Hematopoietic multipotent progenitor cell treated with erythropoietin and hydrocortisone succinate and interleukin-3 and kit ligand, for 15 days (in vitro differentiated cells): ENCODE measurements at regions not wholly inside any gene's neighbourhood (a gene's known extent, or its start where the extent isn't known, plus 50 kb on each side); places are given as distances from the start of the nearest gene placed in this dataset.

Experiments
- DNase-seq: peaks from one replicate; pipeline ENCODE4 v3.0.0-alpha.2; 2015; ENCODE audit warnings: low spot score

DNA sequence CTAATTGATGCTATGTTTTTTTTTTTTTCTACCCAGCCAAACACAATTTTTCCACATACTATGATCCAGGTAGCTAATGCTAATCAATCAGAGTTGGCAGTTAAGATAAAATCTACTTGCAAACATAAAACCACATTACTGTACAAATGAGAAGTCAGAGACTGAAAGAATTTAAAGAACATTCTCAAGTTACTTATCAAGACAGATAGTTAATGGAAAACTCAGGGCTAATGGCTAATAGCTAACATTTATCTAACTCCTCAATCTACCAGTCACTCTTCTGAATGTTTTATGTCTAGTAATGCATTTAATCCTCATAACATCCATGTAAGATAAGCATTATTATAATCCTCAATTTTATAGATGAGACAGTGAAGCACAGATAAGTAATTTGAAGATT is 537.6 kb upstream of the SETBP1 start:
- DNase-seq, result no peak

DNA sequence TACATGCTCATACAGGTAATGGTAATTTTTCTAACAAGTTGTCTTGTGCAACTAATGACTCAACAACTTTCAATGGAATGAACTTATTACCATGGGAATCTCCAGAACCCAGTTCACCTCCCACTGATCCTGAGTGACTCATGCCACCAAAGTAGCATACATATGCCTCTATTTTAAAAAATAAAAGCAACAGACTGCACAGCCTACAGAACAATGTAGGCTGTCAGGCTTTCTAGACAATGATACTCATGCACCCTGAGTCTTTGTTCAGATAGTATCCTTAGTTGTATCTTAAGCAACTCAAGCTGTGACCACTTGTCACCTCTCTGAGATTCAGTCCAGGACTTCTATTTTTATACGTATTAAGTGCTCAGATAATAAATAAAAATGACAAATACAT is 531.0 kb upstream of the SETBP1 start:
- DNase-seq, result no peak

DNA sequence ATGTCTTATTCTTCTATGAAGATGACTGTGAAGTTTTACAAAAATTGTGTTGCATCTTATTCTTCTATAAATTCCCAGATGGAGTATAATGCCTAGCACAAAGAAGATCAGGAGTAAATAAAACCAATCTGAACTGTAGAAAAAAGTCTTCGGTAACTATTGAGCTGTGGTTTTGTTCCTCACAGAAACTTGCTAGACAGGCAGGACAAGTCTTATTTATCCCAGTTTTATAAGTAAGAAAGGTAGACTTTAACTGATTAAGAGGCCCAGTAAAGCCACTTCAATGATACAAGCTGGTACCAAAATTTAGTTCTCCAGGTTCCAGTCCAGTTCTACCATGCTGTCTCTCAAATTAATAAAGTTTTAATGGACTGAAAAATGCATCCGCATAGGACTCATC is 526.7 kb upstream of the SETBP1 start:
- no peak for DNase-seq

DNA sequence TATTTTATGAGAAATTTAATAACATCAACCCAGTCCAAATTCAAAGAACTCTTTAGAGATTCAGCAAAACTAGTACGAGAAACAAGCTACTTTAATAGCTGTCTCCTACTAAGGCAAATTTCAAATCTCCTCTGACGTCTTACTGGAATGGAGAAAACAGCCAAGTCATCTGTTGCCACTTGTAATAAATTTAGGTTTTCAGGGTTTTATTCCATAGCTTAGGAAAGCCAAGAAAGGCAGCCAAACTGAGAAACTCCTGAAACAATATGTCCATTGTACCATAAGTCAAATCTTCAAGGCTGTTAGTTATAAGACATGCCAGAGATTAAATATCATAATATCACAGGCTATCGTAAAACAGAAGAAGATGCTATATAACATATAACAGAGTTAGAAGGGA is 524.6 kb upstream of the SETBP1 start:
- DNase-seq, result no peak

DNA sequence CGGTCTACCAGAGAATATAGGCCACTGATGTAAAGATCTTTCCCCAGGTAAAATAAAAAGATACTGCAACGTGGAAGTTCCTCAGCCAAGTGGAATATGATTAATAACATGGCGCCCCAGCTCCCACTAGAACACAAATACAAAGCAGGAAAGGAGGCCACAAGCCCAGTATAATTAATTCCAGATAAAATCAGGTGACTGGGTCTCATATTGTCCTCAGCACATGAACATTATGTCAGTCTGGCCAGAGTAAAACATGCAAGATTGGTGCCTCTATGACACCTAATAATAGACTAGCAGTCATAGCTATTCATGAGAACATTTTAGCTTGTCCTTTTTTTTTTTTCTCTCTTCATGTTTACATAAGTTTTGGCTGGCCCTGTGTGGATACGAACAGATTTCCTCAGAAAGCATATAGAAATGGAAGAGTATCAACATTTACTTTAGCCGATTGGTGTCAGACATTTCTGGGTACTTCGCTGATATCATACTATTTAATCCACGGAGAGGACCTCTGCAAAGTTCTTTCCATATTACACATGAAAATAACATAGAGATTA is 523.8 kb upstream of the SETBP1 start:
- DNase-seq, result no peak

DNA sequence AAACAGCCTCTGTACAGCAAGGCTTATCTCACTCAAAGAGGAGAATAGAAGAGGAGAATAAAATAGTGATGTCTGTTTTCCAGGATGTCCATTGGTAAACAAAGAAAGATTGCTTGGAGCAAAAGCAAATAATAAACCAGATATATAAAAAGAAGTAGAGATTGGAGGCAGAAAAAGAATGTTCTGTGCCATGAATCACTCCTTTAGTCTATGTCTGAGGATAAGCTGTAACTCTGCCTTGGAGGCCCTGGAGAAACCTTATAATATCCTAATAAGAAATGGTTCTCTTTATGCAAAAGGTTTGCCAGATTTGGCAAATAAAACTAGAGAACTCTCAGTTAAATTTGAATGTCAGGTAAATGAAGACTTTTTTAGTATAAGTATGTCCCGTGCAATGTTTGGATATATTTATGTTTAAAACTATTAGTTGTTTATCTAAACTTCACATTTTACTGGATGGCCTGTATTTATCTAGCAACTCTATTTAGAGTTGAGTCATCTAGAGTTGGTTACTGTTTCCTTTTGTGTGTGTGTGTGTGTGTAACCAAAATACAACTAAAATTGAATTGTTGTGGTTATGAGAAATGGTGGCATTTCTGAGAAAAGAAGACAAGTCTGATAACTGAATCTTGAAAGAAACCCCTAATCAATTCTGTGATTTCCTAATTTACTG is 510.3 kb upstream of the SETBP1 start:
- no peak for DNase-seq

DNA sequence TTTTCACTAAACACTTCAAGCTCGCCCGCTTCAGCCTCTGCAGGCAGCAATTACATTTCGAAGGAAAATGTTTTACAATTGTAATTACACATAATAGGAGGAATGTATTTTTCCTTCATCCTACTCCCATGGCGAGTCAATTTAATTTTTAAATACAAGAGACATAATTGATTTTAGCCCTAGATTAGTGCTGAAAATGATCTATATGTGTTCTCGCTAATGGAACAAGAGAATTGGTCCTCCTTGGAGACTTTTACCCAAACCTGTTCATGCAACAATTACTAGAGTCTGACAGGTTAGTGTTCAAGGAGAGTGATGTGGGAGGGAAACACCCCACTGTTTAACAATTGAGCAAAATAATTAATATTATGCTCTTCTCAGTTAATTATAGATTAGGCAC is 509.4 kb upstream of the SETBP1 start:
- no peak for DNase-seq

DNA sequence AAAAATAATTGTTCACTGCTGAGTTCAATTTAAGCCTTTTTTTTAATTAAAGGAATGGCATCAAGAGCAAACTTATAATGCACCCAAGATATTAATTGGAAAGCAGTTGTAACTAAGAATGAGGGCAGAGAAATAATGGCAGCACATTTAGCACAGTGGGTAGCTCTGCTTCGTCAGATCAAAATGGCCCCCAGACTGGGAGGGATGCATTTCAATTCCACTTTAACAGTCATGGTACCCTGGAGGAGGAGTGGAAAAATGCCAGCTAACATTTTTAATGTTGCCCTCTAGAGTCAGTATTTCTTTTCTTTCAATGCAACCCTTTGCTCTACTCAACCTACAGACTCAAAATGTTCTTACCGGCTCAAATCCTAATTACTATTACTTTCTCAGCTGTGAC is 504.8 kb upstream of the SETBP1 start:
- DNase-seq, result no peak

DNA sequence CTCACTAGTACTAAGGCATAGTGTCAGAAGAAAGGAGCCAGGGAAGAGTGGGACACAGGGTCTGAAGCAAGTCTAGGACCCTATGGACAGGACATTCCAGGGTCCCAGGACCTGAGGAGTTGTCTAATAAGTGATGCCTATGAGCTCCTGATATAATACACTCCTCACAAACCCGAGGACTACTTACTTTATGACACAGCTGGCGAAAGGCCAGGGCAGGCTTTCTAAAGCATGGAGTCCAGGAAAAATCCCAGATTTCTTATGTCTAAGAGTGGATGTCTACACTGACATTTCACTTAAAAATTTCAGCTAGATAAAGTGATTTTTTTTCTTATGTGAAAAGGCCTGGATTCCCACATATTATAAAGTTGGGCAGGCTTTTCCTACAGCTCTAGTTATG is 502.2 kb upstream of the SETBP1 start:
- DNase-seq, result no peak

DNA sequence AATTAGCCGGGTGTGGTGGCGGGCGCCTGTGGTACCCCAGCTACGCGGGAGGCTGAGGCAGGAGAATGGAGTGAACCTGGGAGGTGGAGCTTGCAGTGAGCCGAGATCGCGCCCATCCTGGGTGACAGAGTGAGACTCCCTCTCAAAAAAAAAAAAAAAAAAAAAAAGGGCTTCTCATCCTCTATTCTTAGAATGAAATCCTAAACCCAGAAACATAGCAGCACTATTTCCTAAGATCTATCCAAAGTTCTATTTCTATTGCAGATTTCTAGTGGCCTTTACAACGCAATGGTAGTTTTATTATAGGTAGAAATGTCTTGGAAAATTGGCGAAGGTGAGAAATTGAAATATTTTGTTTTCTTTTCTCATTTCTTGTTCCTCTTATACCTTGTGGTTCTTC is 501.0 kb upstream of the SETBP1 start:
- no peak for DNase-seq

DNA sequence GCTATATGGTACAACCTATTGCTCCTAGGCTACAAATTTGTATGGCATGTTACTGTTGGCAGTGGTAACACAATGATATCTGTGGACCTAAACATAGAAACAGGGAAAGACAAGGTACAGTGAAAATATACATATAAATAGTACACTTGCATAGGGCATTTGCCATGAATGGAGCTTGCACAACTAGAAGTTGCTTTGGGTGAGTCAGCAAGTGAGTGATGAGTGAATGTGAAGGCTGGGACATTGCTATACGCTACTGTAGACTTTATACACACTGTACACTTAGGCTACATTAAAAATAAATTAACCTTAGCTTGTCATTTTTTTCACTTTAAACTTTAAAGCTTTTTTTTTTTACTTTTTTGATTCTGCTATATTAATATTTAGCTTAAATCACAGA is 500.0 kb upstream of the SETBP1 start:
- no peak for DNase-seq

DNA sequence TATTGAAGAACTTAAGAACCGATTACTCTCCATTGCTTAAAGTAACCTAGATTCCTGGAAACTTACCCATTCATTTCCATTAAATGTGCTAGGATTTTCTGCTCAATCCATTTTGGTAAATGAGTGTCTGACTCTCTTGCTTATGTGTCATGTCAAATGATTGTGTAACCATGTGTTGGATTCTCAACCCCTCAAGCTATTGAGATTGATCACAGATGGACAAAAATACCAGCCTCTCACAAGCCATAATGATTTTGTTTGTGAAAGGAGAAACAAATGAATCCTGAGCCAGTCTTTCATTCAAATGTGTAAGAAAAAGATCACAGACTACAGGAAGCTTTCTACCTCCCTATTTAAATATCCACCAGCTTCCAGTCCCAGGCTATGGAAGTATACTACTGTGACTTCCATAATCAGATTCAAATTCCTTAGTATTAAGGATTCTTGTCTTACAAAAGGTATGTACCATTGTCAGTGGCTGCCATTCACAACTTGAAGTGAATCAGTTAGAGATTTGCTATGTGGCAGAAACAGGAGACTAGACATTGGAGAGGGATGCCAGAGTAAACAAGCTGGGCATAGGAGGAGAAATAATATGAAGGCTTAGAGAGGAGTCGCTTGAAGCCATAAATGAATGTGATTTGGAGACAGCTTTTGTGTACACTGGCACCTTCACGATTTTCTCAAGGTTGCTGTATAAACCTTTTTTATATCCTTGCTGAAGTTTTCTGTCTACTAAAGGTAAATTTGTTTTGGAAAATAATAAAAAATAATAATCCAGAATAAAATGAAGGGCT is 498.5 kb upstream of the SETBP1 start:
- DNase-seq, result no peak

DNA sequence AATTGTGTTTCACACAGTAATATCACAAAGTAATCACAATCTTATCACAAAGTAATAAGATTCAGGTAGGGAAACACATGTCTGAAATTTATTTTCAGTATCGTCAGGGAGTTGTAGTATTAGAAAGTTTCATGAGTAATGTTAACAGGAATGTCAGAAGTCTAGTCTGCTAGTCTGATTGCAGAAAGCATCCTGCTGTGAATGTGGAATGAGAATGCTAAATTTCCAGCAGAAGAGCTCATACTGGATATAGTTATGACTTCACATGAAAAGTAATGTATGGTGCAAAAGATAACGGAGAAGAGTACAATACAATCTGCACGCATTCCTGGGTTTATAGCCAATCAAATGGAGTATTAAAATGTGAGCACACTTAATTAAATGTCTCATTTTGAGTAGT is 494.7 kb upstream of the SETBP1 start:
- DNase-seq, result no peak

DNA sequence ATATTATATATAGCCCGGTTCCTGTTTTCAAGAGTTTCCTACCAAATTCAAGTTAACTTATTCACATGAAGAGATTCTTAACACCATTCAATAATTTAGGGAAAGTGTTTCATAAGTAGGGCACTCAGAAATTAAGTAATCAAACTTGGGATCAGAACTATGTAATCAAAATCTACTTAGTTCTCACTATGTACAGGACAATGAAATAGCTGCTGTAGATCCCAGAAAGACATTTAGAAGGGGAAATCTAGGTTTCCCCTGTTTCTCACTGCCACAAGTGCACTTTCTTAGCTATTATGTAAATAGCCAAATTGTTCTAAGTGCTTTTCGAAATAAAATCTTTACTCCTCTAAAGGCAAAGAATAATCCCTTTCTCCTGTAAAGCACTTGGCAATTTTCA is 493.6 kb upstream of the SETBP1 start:
- no peak for DNase-seq

DNA sequence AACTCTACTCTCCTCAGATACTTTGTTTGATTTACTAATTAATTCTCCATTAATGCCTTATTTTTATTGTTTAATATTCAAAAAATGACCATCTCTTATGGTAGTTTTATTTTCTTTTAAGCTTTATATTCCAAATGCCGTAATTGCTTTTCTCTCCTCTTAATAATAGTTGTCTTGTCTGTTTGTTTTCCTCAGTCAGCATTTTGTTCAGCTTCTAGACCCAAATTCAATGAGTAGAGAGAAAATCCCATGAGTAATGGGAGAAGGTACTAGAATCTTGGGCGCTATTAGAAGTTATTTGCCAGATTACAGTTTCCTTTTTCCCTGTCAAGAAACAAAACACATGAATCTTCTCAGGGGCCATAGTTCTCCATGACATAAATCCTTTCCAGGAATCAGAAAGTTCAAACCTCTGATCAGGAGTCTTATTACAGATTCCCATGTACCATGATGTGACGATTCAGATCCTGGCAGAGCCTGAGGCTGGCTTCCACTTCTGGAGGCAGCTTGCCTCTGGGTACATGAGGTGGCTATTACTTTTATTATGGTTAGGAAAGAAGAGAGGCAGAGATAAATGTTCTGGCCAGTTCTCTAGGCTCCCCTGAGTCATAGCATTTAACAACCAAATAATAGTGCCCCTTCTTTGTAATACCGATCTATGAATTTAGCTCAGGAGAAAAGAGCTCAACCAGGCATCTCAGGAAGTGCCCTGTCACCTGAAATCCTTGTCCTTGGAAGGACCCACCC is 485.1 kb upstream of the SETBP1 start:
- DNase-seq, result no peak

DNA sequence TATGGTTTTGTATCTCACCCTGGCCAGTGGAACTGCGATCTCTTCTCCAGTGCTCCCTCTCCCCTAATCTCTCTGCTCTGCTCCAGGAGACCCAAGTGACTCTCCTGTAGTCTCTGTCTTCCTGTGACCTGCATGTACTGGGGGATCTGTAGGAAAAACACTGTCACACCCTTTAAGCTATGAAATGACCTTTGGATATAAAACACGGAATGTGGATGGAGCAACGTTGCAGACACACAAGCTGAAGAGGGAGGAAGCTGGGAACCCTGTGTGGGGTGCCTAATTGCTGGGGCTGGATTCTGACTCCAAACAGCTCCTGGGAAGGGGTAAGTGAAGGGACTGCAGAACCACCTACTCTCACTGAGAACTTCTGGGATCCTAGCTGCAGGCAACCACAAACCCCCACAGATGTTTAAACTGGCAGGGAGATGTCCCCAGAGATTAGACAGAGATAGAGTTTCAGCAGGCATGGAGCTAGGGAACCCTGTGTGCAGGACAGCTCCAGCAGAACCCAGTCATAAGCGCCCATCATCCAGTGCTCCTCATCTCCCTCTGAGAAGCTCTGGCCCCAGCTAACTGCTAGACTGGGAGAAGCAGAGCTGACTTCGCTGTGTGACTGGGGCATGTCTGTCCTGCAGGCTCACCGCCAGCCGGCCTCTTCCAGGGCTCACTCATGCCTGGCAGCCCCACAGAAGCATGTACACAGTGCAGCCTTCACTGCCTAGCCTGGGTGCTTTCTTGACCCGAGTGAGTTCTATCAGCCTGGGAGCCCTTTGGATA is 482.7 kb upstream of the SETBP1 start:
- no peak for DNase-seq

DNA sequence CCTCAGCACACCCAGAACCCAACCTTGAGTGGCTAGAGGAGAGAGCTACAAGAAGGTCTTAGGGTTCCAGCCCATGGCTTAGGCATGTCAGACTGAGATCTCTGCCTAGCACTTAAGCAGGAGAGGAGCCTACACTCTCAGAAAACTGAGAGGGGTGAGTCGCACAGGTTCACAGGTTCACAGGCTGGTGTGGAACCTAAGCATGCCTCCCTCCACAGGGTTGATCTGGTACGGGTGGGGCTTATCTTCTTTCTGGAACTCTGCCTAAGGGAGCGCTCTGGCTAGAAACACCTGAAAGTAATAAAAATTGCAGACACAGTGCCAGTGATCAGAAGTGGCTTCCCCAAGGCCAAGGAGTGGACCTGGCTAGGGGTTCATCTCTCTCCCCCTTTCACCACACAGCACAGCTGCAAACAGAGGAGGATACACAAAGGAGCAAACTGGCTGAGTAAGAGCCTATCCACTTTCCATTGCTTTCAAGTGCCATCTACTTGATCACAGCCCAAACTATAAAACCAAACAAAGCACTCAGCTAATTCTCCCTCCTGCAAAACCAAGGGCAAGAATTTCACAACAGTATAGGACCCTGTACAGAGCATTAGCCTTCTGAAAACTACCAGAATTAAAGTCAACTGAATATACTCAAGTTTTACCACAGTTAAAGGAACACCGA is 481.9 kb upstream of the SETBP1 start:
- no peak for DNase-seq

DNA sequence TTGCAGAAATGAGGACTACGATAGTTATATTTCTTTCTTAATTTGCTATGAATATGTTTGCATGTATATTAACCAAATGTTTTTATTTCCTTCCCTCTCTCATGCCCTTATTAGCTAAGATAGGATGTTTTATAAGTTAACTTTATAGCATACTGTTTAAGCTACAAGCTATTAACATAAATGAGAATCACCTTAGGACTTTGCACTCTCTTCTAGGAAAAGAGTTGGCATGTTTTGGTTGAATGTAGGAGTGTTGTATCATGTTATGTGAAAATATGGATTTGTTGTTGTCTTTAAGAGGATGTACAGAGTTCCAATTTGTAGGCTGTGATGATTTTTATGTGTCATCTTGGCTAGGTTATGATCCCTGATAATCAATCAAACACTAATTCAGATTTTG is 467.4 kb upstream of the SETBP1 start:
- no peak for DNase-seq

DNA sequence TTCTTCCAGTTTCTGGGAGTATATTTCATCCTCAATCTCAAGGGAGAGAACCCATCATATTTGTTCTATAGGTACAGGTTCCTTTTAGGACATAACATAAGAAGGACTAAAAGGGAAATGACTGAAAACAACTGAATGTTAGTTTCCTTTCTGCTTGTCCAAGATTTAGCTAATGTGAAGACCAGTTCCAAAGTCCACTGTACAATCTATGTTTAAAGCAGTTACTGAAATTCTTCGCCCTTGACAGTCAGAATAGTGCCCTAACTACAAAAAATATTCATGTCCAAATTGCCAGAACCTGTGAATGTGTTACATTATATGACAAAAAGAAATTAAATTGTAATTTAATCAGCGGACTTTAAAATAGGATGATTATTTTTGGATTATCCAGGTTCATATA is 466.3 kb upstream of the SETBP1 start:
- DNase-seq, result no peak

DNA sequence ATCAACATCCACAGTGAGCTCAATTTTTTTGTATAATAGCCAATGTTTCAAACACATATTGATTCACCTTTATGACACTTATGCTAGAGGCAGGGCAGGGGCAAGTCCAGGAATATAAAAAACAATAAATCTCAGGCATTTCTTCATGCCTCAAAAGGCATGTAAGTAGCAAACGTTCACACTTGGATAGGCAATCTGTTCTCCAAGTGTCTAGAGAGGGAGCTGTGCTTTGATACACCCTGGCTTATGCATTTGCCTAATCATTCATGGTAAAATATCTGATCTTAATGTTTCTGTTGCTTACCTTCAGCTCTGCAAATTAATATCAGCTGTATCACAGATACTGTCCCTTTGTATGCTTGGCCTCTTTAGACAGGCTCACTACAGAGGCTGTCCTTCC is 464.5 kb upstream of the SETBP1 start:
- no peak for DNase-seq

DNA sequence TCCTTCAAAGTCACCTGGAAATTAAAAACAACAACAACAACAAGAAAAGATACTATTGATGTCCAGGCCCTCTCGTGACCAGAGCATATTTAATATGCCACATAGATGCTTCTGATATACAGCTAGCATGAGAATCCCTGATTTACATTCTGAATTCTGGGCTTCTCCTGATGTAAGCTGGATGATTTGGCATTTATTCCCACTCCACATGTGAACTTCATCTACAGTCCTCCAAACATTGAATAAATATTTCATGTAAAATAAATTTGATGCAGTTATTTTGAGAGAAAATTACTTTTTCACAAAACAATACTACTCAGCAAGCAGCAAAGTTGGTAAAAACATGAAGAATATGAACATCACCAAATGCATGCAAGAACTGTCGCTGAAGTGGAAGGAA is 453.2 kb upstream of the SETBP1 start:
- DNase-seq, result no peak

DNA sequence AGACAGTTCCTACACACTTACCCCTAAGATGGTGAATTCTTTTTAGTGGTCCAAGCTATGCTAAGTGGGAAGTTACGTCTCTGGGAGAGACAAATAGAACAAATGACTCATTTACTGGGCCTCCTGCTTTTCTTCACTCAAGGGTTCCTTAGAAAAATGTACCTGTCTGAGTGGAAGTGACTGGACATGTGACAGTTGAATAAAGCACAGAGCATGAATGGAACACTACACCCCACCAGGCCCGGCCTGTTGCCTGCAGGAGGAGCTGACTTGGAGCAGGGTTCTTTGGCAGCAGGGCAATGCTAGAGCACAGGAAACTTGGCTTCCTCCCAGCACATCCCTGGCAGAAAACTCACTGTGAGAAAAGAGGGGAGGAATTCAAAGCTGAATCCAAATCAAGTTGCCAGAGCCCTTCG is 451.0 kb upstream of the SETBP1 start:
- no peak for DNase-seq
